NCI-H82 (cell line): ENCODE measurements at regions not wholly inside any gene's neighbourhood (a gene's known extent, or its start where the extent isn't known, plus 50 kb on each side); places are given as distances from the start of the nearest gene placed in this dataset.

Source experiments
- DNase-seq: peaks from one replicate; lab custom pipeline; 2025; lab: John Stamatoyannopoulos, UW

DNA sequence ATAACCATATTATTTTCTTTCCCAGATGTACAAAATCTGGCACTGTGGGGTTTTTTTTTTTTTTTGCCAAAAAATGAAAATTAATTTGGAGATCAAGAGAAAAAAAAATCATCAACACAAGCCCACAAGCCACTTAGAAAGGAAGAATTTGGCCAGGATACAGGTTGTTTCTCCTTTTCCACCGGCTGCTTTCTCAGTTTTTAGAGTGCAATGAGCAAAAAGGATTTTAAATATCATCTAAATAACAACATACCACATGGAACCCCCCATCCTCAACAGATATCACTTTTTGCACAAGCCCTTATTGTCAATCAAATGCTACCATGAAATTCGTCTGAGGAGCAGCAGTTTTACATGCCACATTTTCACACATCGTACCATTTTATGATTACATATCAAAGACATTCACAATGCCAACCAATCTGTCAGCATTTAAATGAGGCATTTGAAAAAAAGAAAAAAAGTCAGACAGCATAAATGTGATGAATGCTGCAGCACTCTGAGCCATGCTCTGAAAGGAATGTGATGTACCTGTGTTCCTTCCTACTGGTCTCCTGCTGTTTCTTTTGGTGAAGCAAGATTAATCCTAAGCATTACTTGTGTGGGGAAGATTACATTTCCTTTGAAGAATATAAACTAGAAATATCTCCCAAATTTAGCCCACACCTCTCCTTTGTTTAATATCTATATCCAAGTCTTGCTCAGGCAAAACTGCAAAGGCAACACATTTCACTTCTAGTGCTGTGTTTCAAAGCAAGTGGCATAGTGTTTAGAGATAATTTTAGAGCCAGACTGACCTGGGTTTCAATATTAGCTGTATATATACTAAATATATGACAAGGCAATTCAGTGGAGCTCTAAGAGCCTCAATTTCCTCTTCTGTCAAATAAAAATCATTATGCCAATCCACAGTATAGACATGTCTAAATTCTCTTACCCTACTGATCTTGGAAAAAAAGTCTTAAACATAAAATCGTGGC, 391.3 kb downstream of the CMPK2 start:
- DNase-seq, result no peak

DNA sequence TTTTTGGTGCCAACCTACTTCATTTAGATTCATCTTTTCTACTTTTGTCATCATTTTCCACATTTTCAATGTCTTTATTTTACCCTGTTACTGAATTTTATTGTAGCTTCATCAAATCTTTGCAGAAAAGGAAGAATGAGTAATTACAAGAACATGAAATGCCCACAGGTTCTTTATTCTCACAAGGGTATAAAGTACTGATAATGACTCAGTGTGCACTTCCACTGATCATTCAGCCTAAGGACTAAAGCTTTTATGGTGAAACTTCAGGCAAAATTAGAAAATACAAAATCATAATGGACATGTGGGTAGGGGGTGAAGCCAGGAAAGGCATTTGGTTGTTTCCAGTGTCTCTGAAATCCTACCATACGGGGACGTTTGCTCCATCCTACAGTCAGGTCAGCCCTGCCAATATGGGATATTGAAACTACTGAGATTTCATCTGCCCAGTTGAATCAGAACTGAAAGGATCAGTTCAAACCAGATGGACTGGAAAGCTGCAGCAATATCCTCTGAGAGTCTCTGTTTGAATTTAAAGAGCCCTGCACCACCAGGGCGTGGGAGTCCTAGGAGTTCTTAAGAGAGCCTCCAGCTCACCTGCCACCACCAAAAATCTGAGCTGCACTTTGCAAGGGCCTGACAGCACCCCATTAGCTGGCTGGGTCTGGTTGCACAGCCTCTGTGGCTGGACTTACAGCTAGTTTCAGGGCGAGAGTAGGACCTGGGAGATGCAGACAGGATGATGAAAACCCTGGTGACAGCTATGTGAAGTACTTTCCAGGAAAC, 390.4 kb downstream of the CMPK2 start:
- no peak for DNase-seq

DNA sequence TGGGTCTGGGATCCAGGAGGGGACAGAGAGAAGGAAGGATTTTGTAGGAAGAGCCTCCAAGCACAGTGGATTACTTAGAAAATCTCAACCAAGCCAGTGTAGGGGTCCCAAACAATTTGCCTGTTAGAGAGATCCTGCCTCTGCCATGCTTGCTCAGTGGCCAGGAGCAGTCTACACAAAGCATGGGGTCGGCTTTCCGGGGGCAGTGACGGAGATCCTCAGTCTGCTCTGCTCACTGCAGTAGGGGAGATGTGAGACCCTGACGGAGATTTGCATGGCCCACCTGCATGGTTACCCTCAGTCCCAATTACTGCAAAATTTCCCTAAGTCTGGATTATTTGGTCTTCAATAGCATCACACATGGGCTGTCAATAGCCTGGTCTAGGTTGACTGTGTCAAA, 385.2 kb downstream of the CMPK2 start:
- DNase-seq, result no peak

DNA sequence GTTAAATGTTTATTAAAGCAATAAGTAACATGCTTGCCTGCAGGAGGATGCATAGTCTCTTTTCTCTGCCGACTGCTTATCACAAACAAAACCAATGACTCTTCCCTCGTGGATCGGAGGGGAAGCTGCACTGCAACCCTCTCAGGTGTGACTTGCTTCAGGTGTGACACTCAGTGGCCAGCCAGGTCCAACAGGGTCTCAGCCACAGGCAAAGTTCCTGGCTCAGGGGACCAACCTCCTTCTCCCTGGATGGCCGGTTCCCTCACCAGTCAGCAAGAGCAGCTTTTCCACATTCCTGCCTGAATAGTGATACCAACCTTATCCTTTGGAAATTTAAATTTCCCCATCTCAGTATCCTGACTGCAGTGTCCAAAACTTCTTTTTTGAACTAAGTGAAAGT, 383.5 kb downstream of the CMPK2 start:
- DNase-seq, result no peak

DNA sequence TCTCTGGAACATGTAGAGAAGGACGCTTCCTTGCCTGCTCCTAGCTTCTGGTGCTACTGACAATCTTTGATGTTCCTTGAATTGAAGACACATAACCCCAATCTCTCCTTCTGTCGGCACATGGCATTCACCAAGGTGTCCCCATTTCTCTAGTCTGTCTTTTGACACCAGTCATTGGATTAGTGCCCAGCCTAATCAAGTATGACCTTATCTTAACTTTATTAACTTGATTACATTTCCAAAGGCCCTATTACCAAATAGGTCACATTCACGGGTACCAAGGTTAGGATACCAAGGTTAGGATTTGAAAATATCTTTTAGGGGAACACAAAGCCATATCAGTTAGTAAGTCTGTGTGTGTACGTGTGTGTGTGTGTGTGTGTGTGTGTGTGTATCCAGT, 377.9 kb downstream of the CMPK2 start:
- no peak for DNase-seq

DNA sequence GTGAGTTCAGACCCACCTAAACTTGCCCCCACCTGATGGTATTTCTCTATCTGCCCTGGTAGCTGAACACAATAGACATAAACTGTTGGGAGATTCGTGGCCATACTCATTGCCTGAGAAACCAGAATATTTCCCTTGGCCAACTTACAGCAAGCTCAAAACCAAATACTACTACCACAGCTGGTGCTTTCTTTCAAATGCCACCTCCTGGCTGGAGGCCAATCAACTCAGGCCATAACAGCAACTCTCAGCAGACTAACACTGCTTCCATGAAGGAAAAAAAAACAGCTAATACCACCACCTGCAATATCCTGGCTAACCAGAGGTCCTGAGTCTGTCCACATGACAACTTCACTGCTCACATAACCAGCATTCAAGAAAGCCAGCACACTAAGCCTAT, 373.1 kb downstream of the CMPK2 start:
- DNase-seq, result no peak

DNA sequence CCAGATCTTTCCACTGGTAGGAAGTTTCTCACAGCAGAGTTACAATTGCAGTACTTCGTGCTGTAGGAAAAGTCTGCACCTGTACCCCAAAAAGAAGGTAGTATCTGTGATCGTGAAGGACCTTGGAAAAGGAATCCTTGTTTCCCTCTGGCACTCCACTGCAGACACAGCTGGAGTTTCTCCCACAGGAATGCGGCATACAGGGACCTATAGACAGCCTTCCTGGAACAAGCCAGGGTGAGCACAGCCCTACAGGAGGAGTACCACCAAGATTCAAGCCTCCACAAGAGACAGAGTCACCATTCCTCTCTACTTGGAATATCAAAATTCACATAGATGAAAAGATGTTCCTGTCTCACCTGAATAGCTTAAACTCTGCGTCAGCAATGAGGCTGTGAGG, 372.4 kb downstream of the CMPK2 start:
- DNase-seq, result no peak

DNA sequence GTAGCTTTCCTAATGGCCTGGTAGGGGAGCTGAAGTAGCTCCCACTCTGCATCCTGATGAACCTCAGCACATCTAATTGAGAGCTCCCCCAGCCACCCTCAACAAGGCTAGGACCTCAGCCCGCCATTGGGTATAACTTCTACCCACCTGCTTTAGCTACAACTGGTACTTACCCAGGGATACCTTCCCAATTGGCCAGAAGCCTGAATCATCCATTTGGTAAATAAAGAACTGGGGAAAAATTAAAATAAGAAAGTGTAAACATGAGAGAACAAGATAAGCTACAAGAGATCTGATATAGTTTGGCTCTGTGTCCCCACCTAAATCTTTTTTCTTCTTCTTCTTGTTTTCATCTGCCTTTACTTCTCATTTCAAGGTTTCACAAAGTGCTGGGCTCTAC, 372.0 kb downstream of the CMPK2 start:
- no peak for DNase-seq

DNA sequence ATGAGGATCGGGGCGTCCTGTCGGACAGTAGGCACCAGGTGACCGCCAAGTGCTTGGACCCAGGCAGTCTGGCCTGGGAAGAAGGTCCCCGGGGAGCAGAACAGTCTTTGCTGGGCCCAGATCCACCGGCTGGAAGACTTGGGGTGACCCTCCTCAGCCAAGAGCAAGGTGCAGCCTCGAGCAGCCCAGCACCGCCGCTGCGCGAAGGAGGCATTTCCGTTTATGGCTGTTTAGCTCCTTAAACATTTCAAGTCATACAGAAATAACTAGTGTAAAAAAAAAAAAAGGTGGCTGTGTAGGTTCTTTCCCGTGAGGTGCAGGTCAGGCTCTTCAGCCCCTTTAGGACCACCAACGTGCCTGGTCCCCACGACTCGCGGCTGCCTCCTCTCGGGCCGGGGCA, 370.2 kb downstream of the CMPK2 start:
- no peak for DNase-seq

DNA sequence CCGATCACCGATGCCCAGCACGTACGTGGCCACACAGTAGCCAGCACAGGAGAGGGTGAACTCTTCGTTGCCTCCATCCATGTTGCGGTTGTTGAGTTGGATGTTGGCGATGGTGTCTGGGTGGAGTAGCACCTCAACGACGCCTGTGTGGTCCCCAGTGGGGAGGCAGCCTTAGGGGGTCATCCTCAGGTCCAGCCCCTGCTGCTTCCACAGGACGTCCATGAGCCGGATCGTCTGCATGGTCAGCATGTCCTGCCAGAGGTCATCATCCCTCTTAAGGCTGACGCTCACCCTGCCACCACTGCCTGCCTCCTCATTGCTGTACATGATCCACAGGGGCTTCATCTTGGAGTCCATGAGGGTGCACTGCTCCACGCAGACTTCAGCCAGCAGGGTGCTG, 369.3 kb downstream of the CMPK2 start:
- DNase-seq, result no peak

DNA sequence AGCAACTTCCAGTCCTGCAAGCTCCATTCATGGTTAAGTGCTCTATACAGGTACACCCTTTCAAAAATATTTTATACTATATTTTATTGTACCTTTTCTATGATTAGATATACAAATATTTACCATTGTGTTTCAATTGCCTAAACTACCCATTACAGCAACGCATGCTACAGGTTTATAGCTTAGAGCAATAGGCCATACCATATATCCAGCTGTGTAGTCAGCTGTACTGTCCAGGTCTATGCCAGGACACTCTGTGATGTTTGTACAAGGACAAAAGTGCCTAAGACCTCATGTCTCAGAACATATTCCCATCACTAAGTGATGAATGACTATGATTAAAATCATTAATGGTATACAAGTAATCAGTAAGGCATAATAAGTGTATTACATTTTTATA, 368.7 kb downstream of the CMPK2 start:
- DNase-seq, result no peak

DNA sequence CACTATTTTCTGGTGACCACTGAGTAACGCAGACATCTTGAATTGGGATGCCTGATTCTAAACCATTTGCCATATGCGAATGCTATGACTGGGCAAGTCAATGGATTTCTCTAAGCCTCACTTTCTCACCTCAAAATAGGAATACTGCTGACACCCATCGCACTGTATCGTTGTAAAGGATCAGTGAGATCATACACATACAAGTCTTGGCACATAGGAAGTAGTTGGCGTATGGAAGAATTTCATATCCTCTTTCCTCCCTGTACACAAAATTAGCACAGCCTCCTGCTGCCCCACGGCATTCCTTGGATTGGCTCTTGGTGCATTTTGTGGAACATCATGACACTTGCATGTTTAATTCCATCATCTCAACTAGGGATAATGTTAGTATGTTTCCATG, 366.9 kb downstream of the CMPK2 start:
- no peak for DNase-seq

DNA sequence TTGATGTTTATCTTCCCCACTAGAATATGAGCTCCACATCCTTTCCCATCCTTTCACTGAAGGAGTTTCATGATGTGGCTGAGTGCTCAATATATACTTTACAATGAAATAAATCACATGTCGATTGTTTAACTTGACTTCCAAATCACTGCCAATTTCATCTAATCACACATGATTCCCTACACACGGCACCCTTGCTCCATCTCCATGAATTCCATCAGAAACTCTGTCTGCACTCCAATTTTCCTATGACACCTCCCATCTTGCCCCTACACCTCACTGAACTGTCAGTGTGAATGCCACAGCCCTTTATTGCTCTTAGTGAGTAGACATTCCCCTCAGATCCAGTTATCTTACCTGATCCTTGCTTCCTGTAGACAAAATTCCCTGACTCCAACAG, 366.0 kb downstream of the CMPK2 start:
- no peak for DNase-seq

DNA sequence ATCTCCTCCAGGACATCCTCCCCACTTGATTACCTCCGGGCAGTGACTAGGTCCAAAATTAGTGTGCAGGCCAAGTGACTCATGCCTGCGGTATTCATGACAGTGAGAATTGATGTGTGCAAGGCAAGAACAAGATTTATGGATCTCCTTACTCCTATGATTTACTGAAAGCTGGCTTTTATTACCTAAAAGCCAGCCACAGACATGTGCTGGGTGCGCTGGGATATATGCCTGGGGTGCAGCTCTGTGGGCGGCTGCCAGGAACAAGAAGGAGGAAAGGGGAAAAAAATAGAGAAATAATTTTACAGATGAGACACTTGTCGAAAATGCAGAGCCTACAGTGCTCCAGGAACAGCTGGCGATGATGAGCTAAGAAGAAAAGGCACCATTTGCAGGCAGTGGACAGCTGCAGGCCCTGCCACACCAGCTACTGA, 359.3 kb downstream of the CMPK2 start:
- no peak for DNase-seq

DNA sequence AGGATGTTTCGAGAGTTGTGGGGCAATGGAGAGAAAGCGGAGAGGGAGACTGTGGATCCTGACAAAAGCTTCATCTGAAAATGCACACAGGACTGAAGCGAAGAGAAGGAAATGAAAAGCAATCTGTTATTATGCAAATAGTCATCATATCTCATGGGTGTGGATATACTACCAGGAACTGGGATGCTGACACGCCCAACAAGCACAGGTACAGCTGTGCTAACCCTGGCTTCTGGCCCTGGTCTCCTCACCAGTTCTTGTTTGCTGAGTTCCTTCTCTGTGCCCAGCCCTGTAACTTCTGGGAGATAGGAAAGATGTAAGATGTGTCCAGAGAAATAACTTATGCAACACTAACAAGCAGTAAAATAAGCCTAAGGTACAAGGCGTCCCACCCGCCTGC, 358.8 kb downstream of the CMPK2 start:
- DNase-seq, result no peak

DNA sequence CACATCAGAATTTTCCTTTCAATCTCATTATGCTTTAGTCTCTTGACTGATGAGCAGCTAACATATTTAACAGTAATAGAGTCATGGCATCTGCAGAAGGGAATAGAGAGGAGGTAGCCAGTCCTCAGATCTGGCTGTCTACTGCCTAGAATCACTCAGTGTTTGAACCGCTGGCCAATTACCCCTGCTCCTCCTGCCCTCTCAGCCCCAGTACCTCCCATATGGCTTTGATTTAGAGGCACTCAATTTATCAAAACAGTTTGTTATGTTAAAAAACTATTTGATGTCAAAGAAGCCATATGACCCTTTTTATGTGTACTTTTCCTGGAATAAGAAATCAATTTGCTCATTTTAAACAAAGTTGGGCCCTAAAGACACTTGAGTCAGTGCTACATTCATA, 355.2 kb downstream of the CMPK2 start:
- DNase-seq, result no peak

DNA sequence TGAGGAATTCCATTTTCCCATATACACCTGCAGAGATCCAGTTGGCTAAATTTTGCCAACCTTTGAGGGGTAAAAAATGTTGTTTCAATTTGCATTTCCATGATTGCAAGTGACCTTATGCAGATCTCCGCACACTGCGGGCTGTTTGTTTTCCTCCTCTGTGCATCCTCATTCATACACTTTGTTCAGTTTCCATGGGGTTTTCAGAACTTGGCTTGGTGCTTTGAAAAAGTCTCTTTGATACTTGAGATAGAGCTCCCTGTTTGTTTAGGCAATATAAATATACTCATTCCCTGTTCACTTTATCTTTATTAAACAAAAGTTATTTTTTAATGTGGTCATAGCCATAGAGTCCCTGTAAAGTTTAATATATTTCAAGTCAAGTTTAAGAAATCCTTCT, 353.1 kb downstream of the CMPK2 start:
- DNase-seq, result no peak

DNA sequence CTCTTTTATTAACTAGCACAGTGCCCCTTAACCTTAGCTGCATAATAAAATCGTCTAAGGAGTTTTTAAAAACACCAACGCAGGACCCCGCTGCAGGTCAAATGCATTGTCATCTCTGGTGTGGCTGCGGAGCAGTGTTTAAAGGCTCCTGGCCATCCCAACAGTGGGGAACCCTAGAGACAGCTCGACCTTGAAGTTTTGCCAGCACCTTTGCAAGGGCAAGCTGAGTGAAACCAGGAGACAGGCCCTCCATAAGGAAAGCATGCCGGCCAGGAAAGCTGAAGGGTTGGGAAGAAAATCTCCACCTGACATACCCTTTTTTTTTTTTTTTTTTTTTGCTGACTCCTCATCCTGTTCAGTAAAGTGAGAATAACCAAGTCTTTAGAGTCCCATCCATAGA, 349.0 kb downstream of the CMPK2 start:
- DNase-seq, result no peak

DNA sequence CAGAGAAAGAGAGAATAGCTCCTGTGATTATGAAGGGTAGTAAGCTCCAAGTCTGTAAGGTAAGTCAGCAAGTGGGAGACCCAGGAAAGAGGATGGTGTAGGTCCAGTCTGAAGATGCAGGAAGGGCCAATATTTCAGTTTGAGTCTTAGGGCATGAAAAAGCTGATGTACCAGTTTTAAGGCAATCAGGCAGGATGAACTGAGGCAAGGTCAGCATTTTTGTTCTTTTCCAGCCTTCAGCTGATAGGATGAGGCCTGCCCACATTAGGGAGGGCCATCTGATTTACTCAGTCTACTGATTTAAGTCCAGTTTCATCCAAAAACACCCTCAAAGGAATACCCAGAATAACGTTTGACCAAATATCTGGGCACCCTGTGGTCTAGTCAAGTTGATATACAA, 347.3 kb downstream of the CMPK2 start:
- DNase-seq, result no peak

DNA sequence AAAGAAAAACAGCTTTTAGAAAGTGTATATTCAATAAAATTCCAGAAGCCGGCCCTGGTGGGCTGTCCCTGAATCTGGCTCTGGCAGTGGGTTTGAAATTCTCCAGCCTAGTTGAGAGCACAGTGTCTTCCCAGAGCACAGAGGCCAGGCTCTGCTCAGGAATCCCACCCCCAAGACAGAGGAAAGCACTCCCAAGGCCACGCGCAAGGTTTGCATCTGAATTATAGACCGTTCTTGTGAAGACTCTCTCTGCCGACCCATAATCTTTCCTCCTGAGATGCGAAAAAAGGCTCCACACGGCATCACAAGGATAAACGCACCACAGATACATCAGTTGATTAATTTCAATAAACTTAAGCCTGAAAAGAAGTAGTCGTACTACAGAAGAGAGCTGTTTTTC, 342.2 kb downstream of the CMPK2 start:
- peak; percentile 44 for DNase-seq

DNA sequence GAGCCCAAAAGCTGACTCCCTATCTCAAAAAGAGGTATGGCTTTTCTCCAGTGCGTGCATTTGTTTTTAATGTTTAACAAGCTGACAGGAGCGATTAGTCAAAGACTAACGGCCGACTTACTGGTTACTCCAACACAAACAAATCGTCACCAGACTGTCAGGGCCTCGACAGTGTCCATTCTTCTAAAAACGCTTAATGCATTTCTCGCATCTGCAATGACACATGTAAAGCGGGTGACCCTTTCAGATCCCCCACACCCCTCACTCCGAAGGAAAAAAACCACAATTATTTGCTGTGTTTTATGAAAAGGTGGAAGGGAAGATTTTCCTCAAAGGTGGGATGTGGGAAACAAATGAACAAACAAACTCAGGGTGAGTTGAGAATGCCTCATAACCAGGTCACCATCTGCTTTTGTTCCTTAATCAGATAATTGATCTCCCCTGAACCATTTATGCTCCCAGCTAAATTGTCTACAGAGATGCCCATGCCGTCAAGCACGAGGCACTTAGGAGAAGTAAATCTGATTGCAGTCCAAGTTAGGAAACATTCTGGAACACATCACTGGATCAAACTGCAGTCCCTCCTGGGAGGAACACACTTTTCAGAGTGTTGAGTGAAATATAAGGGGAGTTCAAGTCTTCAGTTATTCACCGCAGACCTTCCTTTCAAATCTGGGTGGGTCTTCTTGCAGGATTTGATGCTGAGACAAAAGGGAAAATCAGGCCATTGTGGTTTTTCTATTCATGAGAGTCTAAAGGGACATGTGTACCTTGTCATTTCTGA, 340.8 kb downstream of the CMPK2 start:
- DNase-seq, result peak; percentile 96

DNA sequence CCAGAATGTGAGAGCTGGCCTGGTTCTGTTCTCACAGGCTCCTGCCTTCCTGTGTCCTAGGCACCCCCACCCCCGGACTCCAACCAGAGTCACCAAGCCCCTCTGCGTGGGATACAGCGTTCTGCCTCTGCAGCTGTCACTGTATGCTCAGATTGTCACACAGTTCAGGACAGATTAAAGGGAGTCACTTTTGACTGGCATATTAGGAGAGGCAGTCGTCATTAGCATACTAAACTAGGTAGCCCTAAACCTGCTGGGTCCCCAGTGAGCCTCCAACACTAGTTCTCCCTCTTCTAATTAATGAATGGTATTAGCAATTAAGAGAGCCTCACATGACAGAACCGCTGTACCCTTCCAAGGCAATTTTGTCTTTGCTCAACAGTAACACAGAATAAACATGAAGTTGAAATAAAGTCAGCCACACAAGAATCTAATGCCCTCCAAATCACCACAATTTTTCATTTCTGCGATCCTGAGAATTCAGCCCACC, 340.2 kb downstream of the CMPK2 start:
- peak; percentile 91 for DNase-seq
